Uterus (tissue), 3 donors: ENCODE measurements at regions not wholly inside any gene's neighbourhood (a gene's known extent, or its start where the extent isn't known, plus 50 kb on each side); places are given as distances from the start of the nearest gene placed in this dataset.

Experiments
- DNase-seq, 2 donors: peaks; one replicate each; pipeline ENCODE4 v3.0.0-alpha.2; 2019 to 2020
- H3K27ac ChIP-seq, 2 donors: fragments of 200-600 bp; sonication (generic); 1 replicate in 1 of 2; 2 replicates in 1 of 2; pipeline ENCODE4 v1.5.1; 2016 to 2018
- H3K27me3 ChIP-seq, 2 donors: fragments of 200-600 bp; sonication (generic); one replicate each; pipeline ENCODE4 v1.5.1; 2018 to 2019; ENCODE audit warnings: control low read depth in 1 of 2
- H3K36me3 ChIP-seq, 2 donors: fragments of 200-600 bp; sonication (generic); one replicate each; pipeline ENCODE4 v1.5.1; 2019; ENCODE audit warnings: control low read depth in 1 of 2
- H3K4me1 ChIP-seq, 2 donors: fragments of 200-600 bp; sonication (generic); one replicate each; pipeline ENCODE4 v1.5.1; 2018 to 2019; ENCODE audit warnings: control low read depth in 1 of 2
- H3K4me3 ChIP-seq, 2 donors: fragments of 200-600 bp; sonication (generic); 1 replicate in 1 of 2; 2 replicates in 1 of 2; pipeline ENCODE4 v1.5.1; 2018 to 2019; ENCODE audit warnings: mild to moderate bottlenecking in 1 of 2
- H3K9me3 ChIP-seq, 2 donors: fragments of 200-600 bp; sonication (generic); one replicate each; pipeline ENCODE4 v1.5.1; 2019; ENCODE audit warnings: control low read depth in 1 of 2
- CTCF ChIP-seq, 4 experiments: fragments of 200-600 bp in 2 of 4; fragments of 450-650 bp in 2 of 4; sonication (generic) in 2 of 4; IDR thresholded peaks; one replicate each; pipeline ENCODE4 v1.5.1; 2016 to 2019; ENCODE audit warnings: antibody characterized with exemption in 4 of 4, mild to moderate bottlenecking in 2 of 4, moderate library complexity in 1 of 4
- POLR2A ChIP-seq, 2 donors: fragments of 450-650 bp; IDR thresholded peaks; one replicate each; pipeline ENCODE4 v1.6.1; 2016; ENCODE audit warnings: antibody characterized with exemption in 2 of 2, mild to moderate bottlenecking in 1 of 2, moderate library complexity in 1 of 2
- intact Hi-C: fragments of 100-400 bp; cut with DNase I; formaldehyde crosslinking; loops from one replicate; pipeline ENCODE4 v1.15.1; 2023; ENCODE audit warnings: low total_unique reads
- donor health status: DM: yes; HTN: yes; CAD: no.

DNA sequence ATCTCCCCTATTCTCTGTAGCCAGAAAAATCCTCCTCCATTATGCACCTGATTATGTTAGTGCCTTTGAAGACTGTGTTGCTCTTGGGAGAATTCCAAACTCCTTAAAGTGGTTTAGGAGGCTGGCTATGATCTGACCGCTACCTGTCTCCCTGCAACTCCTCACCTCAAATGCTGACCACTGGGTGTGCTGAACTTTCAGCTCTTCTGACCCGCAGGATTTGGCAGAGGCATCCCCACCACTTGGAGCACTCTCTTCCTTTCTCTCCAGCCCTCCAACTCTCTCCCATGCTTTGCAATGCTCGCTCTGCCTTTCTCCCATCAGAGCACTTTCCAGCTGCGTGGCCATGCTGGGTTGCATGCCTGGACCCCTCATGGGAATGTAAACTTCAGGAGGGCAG is 227.6 kb downstream of the RPS24 start:
- H3K4me3 ChIP-seq: no peak overlapping the region
- H3K27ac ChIP-seq: no peak overlapping the region
- DNase-seq: no peak
- H3K36me3 ChIP-seq: no peaks in the 10 kb centered on the region
- TF ChIP-seq CTCF (IDR thresholded peaks at IDR 0.05) (no peak), POLR2A (IDR thresholded peaks at IDR 0.05) (no peak)
- H3K27me3 ChIP-seq: no peaks in the 10 kb centered on the region
- intact Hi-C loops: no loop called here
- no peaks in the 10 kb centered on the region for H3K9me3 ChIP-seq
- H3K4me1 ChIP-seq: no peaks in the 10 kb centered on the region

- no peak for TF ChIP-seq POLR2A (IDR thresholded peaks at IDR 0.05)
- no peak for TF ChIP-seq CTCF (IDR thresholded peaks at IDR 0.05)
- intact Hi-C loops: no loop called here
- no peaks in the 10 kb centered on the region for H3K9me3 ChIP-seq
Measured at GRCh38 chr10:78262860-78263259, 229.2 kb downstream of the RPS24 start.

DNA sequence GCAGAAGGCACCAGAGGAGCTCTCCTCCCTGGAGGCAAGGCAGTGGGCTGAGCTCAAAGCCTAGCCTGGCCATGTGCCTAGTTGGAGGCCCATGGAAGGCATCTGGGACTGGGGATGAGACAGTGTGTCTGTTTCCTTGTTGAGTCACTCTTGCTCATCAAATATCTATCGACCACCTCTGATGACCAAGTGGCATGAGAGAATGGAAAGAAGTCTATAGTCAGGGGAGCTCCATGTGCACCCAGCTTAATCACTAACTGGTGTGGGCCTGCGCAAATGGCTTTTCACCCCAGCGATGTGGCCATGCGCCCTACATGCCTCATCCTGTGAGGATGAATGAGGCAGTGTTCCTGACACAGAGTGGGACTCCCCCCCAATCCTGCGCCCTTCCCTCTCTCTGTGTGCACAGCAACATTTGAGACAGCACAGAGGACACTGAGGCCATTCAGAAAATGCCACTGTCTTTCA is 229.9 kb downstream of the RPS24 start:
- DNase-seq: no peak
- Histone ChIP-seq H3K4me3 (no peak overlapping the region), H3K27ac (no peak overlapping the region), H3K36me3 (no peaks in the 10 kb centered on the region), H3K9me3 (no peaks in the 10 kb centered on the region), H3K4me1 (no peaks in the 10 kb centered on the region), H3K27me3 (no peaks in the 10 kb centered on the region)
- no peak for TF ChIP-seq CTCF (IDR thresholded peaks at IDR 0.05)
- intact Hi-C loops: no loop called here

More at GRCh38 chr10:78262860-78263259, 229.2 kb downstream of the RPS24 start:
- Histone ChIP-seq H3K4me1 (no peaks in the 10 kb centered on the region), H3K27ac (no peak overlapping the region), H3K4me3 (no peak overlapping the region), H3K36me3 (no peaks in the 10 kb centered on the region), H3K27me3 (no peaks in the 10 kb centered on the region)
- DNase-seq: no peak

DNA sequence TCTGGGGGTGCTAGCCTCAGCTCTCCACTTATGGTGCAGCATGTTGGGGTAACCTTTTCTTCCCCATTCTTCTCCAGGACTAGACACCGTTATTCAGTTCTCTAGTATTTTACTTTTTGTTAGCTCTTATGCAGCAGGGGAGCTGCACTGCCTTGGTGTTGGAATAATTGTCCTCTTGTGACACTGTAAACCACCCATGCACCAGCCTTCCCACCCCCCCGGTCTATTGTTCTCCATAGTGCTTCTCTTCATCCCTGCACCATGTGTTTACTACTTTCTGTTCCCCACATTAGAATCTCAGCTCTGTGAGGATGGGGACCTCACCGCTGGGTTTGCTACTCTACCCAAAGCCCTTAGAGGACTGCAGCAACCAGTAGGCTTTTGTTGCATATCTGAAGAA is 230.7 kb downstream of the RPS24 start:
- no peak overlapping the region for H3K4me3 ChIP-seq
- TF ChIP-seq CTCF (IDR thresholded peaks at IDR 0.05) (no peak), POLR2A (IDR thresholded peaks at IDR 0.05) (no peak)
- H3K4me1 ChIP-seq: no peaks in the 10 kb centered on the region
- H3K27ac ChIP-seq: no peak overlapping the region
- no peaks in the 10 kb centered on the region for H3K9me3 ChIP-seq
- H3K36me3 ChIP-seq: no peaks in the 10 kb centered on the region
- DNase-seq: no peak
- intact Hi-C loops: no loop called here
- no peaks in the 10 kb centered on the region for H3K27me3 ChIP-seq

GRCh38 chr10:78266741-78267469 is 233.2 kb downstream of the RPS24 start:
- no peak overlapping the region for H3K27ac ChIP-seq
- no peaks in the 10 kb centered on the region for H3K4me1 ChIP-seq
- H3K9me3 ChIP-seq: no peaks in the 10 kb centered on the region
- H3K27me3 ChIP-seq: no peaks in the 10 kb centered on the region
- no peak overlapping the region for H3K4me3 ChIP-seq
- DNase-seq: no peak
- TF ChIP-seq POLR2A (IDR thresholded peaks at IDR 0.05) (no peak), CTCF (IDR thresholded peaks at IDR 0.05) (no peak)
- intact Hi-C loops: no loop called here
- H3K36me3 ChIP-seq: no peaks in the 10 kb centered on the region
